Eye (tissue), 1 donor: ENCODE measurements at regions not wholly inside any gene's neighbourhood (a gene's known extent, or its start where the extent isn't known, plus 50 kb on each side); places are given as distances from the start of the nearest gene placed in this dataset.
A peak's percentile ranks its signal among the peaks of the same experiment; 100 is the strongest.

Source experiments
- DNase-seq: peaks from one replicate; pipeline ENCODE4 v3.0.0-alpha.2; 2015

DNA sequence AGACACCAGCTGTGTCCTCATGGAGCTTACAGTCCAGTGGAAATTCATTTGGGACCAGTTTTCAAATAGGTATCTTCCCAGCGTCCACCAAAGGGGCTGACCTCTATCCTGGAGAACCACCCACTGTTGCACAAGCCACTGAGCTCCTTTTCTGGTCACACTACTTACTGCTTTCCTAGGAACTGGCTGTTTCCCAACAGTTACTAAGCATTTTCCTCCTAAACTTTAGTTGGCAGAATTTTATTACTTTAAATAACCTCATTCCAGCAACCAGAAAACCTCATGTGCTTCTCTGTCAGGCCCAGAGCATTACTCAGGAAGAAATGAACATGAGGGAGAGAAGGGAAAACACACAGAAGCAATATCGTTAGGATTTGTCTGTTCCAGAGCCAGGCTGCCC, 183.1 kb downstream of the GPAM start:
- no peak for DNase-seq

DNA sequence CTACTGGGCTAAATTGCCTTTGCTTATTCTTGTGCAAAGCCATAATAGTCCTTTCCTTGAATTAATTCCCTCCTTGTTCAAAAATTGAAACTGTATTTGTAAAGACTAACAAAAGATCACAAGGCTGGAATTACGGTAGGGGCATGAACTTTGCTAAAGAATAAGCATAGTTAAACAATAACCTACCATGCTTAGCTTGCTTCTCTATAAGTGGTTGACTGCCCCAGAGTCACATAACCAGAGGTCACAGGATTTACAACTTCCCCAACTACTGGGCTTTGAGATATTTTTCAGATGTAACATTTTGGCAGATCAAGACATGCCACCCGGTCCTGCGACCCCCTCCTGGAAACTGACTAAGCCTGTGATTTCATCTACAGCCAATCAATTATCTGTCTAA, 181.4 kb downstream of the GPAM start:
- DNase-seq, result no peak

DNA sequence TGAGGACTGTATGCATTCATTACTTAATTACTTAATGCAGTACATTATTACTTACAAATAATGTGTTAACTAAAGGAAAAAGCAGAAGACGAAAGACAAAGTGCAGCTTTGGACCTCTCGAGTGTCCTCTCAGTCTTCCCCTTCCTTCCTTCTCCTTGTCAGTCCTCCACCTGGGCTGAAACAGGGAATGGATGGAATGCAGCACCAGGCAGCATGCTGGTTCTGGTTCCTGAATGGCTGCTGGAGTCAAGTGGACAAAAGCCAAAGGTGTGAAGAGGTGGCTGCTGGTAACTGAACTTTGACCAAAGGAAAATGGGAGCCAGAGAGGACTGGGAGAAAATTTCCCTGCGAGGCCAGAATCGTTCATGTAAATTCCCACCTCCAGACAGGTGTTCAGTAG, 179.5 kb downstream of the GPAM start:
- no peak for DNase-seq

DNA sequence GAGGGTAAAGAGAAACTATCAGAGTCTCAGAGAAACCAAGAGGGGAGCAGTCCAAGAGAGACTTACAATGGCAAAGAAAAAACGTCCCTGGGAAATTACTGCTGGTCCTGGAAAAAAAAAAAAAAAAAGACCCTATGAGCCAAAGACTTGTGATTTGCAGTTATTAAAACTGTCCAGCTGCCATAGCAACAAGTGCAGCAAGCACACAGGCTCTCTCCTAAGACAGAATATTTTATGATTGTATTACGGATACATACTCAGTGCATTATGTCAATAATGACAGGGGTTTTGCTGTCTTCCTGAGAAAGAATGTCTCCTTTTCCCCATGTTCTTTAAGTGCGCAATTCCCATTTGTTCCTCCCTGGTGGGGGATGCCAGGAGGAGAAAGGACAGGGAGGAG, 178.5 kb downstream of the GPAM start:
- no peak for DNase-seq

DNA sequence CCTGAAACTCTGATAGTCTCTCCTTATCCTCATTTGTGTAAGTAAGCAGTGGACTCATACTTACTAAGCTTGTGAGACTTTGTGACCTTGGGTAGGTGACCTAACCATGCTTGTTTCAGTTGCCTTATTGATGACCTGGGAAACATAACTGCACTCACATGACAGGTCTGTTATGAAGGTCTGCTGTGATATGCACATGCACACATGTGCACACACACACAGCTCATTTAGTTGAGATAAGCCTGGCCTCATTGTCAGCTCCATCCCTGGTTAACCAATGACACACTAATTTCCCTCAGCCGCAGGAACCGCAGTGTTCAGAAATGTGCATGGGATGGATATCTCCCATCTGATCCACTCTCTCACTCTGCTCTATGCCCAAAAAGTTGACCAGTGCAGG, 177.2 kb downstream of the GPAM start:
- no peak for DNase-seq

DNA sequence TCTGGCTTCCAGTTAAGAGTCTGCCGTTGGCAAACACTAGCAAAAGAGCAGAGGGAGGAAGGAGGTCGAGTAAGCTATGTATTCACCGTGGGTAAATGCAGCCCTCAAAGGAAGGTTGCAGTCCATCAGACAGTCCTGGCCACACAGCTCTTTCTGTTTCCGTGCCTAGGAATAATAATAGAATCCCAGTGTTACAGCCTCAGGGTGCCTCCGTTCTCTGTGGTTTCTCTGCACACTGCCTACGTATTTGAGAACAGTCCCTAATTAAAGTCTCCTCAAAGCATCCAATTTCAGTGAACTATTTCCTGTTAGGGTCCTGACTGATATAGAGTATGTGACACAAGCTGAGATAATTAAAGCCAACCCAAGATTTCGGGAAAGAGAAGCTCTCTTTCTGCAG, 176.7 kb downstream of the GPAM start:
- DNase-seq, result no peak

DNA sequence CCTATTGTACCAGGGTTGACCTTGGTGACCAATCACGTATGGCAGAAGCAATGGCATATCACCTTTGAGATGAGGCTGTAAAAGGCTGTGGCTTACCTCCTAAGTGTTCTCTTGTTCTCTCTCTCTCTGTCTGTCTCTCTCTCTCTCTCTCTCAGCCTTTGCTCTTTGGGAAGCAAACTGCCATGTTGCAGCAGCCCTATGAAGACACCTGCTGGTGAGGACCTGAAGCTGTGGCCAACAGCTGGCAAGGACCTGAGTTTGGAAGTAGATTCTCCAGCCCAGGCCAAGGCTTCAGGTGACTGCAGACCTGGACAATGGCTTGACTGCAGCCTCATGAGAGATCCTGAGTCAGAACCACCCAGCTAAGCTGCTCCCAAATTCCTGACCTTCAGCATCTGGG, 161.4 kb downstream of the GPAM start:
- DNase-seq, result no peak

DNA sequence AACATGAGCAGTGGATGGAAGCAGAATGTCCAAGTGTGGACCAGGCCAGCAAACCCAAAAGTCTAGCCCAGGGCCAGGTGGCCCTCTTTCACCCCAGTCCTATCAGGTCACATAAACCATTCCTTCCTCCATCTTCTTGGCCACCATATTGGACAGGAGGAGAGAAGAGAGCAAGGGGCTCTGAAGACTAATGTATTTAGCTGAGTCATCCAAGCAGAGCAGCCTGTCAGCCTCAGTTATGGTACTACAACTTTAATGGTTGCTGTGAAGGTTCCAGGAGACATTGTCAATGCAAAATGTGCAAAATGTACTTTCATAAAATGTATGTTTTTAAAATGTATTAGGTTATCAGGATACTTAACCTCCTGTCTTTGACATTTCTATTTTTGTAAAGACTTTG, 159.5 kb downstream of the GPAM start:
- DNase-seq, result no peak

DNA sequence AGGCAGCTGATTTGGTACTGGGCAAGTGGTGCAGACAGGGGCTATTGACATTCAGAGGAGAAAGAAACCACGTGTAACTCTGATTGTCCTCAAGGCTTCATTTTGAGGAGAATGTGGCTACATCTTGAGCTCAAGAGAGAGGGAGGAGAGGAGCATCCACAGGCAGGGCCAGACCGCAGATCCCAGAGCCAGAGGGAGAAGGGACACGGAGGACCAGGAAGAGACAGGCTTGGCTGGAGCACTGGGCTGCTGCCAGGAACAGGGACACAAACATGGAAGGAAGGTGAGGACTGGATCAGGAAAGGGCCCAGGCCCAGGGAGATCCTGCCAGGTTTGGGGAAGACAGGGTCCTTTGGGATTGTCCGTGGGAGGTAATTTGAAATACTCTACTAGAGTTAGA, 158.3 kb downstream of the GPAM start:
- no peak for DNase-seq

DNA sequence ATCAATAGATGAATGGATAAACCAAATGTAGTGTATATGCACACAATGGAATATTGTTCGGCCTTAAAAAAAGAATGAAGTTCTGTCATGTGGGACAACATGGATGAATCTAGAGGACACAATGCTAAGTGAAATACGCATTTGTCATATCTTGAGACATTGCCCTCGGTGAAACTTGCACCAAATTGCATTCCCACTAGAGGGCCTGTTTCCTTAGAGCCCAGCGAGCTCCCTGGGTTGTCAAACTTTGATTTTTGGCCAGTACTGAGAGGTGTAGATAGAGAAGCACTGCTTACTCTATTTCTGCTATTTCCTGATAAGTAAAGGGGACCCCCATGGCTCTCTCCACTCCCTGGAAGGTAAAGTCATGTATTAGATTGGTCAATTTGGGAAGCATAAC, 157.1 kb downstream of the GPAM start:
- DNase-seq, result no peak

DNA sequence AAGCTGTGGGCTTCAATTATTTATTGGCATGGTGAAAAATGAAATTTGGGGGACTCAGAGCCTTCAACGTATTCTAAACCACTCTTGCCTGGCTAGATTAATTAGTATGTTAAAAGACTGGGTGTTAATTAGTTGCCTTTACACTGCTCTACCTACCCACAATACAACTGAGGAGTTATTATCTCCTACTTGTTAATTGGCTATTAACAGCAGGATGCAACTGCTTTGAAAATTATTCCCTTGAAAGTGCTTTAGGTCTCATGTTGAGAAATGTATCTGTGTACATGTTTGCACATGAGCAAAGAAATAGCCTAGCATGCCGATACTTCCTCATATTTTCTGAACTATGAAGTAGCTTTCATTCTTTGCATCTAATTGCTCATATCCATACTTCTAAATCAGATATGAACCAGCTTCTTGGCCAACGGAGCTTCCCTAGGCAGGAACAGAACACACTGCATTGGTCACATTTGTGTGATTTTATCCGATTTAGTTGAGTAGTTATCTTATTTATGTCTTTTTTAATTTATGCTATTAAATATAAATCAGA, 155.8 kb downstream of the GPAM start:
- no peak for DNase-seq

DNA sequence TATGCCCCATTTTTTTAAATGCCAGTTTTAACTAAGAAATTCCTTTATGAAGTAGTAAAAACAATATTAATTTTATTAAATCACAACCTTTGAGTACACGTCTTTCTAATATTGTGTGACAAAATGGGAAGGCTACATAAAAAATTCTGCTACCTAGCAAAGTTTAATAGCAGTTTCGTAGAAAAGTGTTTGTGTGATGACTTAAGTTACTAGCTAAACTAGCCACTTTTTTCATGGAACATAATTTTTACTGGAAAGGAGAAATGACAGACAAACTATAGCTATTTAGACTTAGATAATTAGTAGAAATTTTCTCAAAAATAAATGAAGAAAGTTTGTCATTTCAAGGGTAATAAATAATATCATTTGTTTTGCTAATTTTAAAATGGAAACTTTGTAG, 153.1 kb downstream of the GPAM start:
- no peak for DNase-seq

DNA sequence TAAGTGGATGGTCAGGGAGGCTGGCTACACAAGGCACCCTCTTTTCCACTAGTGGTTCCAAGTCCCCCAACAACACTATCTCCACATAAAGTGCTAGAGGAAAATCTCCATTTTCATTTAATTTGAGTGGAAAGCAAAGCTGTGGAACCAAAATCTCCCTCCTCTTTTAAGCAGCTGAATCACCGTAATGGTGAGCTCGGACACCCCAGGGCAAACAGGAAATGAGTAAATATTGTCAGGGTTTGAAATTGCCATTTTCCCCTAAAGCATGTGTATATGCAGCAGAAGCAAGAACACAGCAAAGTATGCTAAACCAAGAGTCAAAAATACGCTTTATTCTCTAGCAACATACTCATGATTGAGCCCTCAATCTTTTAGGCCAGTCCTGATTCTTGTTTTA, 143.7 kb downstream of the GPAM start:
- no peak for DNase-seq

DNA sequence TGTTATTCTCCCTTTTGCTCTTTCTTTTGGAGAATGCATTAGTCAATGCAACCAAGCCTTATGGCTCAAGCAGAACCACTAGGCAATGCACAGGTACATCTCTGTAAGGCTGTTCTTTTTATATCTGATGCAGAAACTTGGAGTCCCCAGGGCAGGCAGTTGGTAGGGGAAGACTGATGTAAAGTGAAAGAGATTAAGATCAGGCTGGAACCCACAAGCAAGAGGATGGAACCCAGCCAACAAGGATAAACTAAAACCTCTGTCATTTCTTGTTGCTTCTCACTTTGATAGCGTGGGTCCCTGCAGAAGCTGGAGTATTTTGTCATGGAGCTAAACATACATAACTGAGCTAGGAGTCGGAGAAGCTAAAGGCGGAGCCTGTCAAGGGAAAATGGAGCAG, 142.9 kb downstream of the GPAM start:
- DNase-seq, result no peak

DNA sequence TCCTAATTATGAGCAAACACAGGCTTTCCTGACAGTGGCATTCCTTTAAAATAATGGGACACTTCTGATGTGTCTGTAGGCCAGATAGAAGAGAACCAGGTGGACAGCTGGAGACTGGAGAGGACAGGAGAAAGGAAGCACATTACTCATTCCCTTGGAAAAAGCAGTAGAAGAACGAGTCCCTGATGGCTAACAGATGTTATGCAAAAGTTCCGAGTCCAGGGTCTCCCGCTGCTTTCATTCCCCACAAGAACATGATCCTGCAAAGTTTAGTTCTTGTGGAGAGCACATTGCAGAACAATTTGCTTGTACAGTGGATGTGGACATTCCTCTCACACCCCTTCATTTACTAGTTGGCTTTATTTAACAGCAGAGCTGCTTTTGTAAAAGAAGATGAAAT, 137.6 kb downstream of the GPAM start:
- DNase-seq, result peak; percentile 19

DNA sequence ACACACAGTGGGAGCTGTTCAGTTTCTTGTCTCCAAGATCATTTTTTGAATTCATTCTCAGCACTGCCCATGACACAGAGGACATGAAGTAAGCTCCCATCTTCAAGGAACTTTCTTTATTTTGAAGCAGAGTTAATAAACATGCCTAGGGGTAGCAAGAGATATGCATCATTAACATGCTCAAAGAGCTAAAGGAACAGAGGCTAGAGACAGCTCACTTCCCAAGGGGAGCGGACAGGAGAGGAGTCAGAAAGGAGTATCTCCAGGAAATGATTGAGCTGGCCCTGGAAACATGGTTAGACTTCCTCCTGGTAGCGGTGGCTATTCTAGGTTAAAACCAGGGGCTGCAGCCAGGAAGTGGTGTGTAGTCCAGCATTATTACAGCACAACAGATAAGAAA, 135.9 kb downstream of the GPAM start:
- DNase-seq, result no peak

DNA sequence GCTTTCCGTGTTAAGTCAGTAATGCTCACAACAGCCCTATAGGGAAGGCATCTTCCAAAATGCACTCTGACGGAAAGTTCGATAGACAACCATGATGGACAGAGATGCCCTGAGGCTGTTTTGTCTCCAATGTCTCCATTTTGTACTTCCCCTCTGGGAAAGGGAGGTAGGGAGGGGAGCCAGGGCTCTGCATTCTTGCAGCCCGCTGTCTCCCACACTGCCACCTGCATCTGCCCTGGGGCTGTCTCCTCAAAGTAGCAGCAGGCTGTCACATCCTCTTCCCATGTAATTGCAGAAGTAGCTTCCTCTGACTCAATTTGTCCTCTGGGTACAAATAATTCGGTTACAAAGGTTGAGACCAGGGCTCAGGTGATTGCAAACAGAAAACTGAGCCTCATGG, 131.4 kb downstream of the GPAM start:
- peak; percentile 58 for DNase-seq

DNA sequence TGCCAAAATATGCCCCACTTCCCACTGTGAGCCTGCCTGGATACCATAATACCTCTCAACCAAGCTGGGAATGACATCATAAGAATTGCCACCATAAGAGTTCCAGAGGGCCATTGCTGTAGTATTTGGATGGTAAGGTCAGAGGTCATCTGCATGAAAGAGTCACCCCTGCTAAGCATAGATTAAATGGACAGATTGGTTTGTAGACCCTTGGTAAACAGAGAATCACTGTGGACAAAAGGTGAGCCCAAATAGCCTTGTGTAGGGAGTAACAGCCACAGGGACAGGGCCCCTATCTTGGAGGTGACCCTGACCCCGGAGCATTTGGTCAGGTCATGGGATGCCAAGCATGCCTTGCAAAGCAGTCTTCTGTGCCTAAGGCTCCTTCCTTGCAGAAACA, 129.7 kb downstream of the GPAM start:
- DNase-seq, result no peak

DNA sequence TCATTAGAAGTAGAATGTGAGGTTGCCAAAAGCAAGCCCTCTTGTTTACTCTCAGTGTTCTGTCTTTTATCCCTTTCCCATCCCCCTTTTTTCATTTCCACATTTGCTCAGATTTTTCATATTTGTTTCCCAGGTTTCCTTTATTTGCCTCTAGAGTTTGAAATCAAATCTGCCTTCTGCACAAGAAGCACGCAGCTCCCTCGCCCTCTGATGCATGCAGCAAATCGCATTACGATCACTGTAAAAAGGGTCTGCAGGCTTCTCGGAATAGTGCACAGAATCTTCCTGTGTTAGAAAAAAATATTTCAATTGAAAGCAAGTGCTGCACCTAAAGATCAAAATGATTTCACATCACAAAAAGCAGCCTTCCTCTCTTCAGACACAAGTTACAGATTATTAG, 129.0 kb downstream of the GPAM start:
- no peak for DNase-seq

DNA sequence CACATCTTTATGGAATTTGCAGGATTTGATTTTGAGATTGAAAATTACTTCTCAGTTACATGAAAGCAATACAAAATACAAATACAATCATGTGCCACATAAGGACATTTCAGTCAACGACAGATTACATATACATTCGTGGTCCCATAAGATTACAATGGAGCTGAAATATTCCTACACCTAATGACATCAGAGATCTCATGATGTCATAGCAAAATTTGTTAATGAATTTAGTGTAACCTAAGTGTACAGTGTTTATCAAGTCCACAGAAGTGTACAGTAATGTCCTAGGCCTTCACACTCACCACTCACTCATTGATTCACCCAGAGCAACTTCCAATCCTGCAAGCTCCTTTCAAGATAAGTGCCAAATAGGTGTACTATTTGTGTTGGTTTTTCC, 126.5 kb downstream of the GPAM start:
- DNase-seq, result no peak

DNA sequence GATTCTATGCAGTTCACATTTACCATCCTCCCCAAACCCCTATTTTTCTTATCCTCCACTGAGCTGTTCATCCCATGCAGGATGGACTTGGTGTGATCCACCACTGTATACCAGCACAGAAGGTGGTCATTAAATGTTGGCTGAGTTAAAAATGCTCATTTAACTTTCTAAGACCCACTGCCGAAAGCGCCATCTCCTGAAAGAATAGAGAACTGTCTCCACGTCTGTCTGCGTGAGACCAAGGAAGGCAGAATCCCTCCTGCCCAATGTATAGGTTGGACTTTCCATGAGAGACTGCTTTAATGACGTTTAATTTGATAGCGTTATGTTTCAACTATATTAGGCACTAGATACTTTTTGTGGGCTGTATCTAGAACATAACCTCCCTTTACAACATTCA, 124.3 kb downstream of the GPAM start:
- no peak for DNase-seq

DNA sequence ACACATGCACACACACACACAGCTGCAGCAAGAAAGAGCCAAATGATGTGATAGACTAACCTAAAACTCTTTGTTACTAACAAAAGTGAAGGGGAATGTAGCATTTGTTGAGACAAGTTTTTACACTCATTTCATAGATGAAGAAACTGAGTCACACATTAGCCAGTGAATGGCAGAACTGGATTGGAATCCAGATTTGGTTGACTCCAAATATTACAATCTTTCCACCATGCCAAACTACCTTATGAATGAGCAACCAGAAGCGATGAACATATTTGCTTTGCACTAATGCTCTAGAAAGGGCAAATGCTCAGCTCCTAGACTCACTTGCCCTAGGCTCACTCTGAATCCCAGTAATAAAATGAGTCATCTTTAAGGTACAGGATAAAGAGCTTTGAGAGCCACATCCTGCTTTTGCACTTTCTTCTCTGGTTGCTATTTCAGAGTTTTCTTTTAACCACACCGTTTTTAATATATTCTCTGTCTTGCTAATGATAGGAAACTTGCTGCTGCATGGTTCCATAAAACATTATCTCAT, 111.9 kb downstream of the GPAM start:
- no peak for DNase-seq

DNA sequence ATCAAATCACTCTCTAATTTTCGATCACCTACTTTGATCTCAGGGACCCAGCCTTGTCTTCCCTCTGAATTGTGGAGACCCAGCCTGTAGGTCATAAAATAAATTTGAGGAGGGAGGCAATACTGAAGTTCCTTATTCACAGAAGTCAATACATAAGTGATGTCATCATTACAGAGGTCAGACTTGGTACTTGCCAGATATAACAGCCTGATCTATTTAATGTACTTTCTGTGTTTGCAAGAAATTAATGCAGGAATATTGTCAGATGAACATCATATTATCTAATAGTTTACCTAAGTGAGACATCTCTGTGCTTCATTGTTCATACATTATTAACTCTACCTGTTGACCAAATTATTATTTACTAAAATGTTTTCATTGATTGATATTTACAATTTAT, 105.6 kb downstream of the GPAM start:
- no peak for DNase-seq

DNA sequence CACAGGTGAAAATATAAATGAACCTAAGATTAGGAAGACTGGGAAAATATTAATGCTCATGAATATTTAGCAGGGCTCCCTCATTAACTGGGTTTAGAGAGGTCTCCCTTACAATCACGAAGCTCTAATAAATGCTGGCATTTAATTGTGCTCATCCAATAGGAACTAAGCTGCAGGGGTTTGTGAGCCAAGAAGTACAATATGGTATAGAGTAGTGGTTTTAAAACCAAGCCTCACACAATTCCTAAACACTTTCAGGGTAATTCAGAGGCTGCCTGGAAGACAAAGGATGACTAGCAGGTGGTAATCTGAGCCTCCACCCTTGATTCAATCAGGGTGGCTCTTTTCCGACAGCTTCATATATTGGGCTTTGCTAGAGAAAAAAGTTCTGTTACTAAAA, 103.3 kb downstream of the GPAM start:
- no peak for DNase-seq

DNA sequence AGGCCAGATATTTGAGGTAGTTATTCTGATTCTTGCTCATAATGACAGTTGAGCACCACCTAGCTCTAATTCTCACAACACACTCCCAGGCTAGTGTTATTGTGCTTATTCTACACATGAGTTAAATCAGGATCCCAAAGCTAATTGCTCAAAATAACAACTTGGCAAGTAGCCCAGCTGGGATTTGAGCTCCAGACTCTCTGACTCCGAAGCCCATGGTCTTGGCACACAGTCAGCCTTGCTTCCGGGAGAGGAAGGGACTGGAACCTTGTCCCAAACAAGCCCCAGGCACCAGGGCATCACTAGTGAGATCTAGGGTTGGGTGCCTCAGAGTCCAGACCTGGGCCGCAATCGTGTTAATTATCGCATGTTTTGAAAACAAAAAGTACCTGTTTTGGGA, 101.4 kb downstream of the GPAM start:
- DNase-seq, result peak; percentile 55

DNA sequence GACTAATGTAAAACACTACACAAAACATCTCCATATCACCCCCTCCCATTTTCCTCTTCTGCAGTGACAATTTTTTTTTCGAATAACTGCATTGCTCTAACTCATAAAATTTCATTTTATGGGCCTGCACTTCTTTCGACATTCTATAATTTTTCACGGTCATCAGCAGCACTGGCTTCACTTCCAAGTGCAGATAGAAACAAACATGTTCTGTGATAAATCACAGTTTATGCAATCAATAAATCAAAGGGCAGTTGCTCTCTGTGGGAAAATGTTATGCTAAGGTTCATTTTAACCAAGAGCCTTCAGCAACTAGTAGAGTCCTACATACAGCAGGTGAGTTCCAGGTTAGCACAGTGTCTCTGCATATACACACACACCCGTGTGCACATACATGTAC, 100.1 kb downstream of the GPAM start:
- no peak for DNase-seq
